Hindlimb muscle (tissue), 1 donor: ENCODE measurements at regions not wholly inside any gene's neighbourhood (a gene's known extent, or its start where the extent isn't known, plus 50 kb on each side); places are given as distances from the start of the nearest gene placed in this dataset.
"Not testable (repeated sequence)": the region's sequence is repeated elsewhere in the genome, so short reads cannot be mapped to it uniquely, and the experiment has no call there.

Experiments used
- DNase-seq: peaks from one replicate; pipeline ENCODE4 v3.0.0-alpha.2; 2013

GRCh38 chr17:21517538-21518293 is 141.6 kb downstream of the KCNJ12 start:
- DNase-seq = no peak

DNA sequence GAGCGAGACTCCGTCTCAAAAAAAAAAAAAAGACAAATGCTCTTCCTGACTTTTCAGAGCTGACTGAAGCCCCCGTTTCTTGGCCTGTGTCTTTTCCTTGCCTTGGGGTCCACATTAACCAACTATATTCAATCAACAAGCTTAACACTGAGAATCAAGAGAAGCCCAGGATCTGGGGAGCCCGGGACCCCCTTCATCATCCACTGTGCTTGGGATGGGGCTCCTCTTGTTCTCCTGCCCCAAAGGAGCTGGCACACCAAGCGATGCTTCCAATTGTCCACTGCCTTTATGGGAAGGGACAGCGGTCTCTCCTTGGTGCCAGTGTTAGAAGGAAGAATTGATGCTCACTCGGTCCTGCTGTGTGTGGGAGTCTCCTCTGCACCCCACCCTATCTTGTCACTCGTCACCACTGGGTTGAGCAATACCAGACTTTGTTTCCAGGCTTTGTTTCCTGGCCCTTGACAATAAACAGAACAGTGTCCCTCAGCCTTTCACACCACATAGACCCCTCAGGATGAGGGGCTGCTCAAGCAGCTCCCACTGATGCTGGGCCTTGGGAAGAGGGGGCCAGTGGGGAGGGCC is 146.7 kb downstream of the KCNJ12 start:
- no peak for DNase-seq

DNA sequence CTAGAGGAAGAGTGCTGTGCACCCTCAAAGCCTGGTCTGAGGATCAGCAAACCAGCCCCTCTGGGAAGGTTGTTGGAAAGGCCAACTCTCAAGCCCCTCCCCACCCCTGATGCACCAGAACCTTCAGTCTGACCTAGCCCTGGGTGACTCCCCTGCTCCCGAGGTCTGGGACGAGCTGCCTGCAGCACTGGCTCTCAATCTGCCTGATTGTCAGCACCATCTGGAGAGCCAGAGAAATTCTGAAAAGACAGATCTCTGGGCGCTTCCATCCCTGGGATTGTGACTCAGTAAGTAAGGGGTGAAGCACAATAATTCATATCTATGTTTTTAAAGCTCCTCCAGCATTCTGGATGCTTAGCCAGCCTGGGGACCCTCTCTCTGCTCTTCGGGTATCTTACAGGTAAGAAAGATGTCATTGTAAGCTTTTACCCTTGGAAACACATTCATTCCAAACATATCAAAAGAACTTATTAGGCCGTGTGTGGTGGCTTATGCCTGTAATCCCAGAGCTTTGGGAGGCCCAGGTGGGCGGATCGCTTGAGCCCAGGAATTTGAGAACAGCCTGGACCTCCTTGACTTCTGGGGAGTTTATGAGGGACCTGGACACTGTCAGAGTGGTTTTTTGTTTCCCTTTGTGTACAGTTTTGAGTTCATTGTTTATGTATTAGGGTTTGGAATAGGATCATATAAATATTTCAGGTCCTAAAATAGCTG is 147.5 kb downstream of the KCNJ12 start:
- DNase-seq = no peak

DNA sequence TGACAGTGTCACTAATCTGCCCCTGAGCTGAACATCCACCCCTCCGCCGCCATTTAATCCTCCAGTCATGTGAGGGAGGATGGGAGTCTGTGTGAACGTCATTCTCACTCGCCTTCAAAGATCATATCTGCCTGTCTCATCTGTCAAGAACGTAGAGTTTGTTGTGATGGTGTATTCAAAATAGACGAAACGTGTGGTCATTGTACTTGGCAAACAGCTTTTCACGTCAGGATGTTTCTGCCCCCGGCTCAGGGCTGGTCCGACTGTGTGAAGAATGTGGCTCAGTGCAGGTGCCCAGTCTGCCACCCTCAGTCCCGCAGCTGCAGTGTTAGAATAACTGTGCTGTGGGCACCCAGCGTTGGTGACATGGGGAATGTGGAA is 148.0 kb downstream of the KCNJ12 start:
- DNase-seq = no peak

DNA sequence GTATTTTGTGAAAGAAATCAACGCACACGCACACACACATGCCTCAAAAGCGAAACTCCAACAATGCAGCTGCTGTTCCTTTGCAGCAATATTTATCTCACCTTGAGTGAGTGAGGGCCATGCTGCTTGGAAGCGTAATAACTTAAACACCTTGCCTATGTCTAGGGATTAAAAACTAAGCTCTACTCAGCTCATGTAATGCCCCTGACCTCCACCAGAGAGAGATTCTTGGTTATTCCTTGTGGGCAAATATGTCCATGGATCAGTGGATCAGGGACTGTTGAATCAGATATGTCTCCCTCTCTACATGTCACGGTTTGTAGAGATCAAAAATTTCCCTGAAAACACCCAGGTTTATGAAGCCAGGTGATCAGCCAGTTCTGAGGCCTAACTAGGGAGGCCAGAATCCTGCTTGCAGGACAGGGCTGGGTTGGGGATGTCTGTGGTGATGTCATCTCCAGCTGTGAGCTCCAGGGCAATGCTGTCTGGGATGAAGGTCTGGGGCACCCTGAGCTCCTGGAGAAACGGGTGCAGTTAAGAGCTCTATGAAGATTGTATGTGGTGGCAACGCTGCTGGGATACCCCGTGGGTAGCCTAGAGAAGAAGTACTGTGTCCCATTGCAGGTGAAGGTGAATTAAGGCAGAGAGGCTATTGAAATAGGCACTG is 149.4 kb downstream of the KCNJ12 start:
- no peak for DNase-seq

GRCh38 chr17:21528031-21528695 is 152.0 kb downstream of the KCNJ12 start:
- no peak for DNase-seq

DNA sequence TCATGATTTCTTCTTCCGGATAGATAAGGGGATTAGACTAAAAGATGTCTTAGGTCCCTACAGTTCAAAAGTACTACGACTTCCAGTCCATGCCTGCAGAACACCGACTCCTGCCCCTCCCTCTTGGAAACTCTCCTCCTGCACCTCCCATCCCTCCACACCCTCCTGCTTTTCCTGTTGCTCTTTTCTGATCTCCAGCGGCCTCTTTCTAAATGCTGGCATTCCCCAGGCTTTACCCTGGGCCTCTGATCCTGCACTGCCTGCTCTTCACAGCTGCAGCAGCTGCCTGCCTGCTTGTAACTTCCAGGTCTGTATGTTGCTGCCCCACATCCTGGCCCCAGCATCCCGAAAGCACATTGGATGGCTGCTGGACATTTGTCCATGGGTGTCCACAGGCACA is 154.2 kb downstream of the KCNJ12 start:
- DNase-seq = no peak

DNA sequence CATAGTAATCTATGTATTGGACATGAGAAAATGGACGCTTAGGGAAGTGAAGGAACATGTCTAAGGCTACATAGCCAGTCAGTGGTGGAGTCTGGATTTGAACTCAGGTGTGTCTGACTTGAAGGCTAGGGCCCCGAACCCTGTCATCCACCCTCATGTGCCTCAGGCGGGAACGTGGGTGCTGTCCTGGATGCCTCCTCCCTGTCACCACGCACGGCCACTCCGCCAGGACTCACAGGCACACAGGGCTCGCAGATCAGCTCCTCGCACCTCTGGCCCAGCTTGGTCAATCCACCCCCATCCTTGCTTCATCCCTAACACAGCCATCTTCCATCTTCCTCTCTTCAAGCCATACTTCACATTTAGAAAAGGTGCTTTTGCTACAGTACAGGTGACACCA is 154.7 kb downstream of the KCNJ12 start:
- DNase-seq = no peak

- DNase-seq = no peak
Observed at GRCh38 chr17:21532763-21533385, 156.7 kb downstream of the KCNJ12 start.

DNA sequence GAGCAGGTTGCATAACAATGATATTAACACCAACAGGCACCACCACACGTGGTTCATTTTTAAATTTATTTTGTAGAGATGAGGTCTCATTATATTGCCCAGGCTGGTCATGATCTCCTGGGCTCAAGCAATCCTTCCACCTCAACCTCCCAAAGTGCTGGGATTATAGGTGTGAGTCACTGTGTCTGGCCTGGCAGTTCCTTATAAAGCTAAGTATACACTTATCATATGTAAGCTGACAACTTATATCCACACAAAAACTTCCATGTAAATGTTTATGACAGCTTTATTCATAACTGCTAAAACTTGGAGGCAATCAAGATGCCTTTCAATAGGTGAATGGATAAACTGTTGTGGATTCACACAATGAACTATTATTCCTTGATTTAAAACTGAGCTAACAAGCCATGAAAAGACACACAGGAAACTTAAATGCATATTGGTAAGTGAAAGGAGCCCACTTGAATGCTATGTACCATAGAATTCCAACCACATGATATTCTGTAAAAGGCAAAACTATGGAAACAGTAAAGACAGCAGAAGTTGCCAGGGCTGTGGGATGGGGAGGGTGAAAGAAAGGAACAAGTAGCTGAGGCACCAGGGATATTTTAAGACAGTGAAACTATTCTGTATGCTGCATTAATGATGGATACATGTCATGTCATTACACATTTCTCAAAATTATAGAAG is 156.5 kb upstream of the KCNJ18 start:
- DNase-seq = no peak

DNA sequence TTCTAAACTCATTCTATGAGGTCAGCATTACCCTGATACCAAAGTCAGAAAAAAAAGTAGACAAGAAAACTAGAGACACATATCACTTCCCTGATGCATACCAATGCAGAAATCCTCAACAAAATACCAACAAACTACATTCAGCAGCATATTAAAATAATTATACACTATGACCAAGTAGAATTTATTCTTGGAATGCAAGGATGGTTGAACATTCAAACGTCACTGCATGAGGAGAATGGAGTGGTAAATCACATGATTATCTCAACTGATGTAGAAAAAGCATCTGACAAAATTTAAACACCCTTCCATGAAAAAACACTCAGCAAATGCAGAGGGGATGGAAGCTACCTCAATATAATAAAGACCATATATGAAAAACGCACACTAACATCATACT is 155.0 kb upstream of the KCNJ18 start:
- no peak for DNase-seq

DNA sequence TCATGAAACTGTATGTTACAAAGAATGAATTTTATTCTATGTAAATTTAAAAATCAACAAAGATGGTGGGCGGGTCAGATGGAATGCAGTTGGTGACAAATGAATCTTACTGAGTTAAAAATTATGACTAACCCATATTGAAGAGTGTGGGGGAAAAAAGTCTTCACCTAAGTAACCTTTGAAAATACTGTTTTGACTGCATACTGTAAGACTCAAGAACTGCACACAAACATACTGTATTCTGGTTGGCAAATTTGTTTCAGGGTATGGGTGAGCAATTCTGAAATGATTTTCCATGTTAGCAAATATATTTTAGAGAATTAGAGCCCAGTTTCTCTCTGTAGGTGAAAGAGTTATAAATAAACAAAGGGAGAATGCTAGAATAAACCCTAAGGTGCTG is 153.7 kb upstream of the KCNJ18 start:
- no peak for DNase-seq

GRCh38 chr17:21539146-21539545 is 153.2 kb upstream of the KCNJ18 start:
- no peak for DNase-seq

- DNase-seq = no peak
Observed at GRCh38 chr17:21540502-21540901, 151.8 kb upstream of the KCNJ18 start.

DNA sequence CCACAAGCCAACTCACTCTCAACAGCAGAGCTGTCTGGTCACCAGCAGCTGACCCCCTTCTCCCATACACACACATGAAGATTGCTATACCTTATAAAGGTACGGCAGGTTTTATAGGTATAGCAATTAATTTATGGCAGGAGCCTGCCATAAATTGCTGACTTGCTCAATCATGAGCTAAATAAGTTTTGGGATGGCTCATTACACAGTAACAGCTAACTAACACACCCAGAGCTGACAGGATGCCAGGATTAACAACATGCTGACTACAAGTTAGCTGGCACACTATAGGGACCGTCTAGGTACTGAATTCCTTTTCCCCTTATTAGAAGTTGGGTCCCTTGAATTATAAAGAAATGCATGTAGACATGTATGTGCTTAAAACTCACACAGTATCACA is 150.3 kb upstream of the KCNJ18 start:
- no peak for DNase-seq

- DNase-seq = no peak
Observed at GRCh38 chr17:21542991-21543390, 149.3 kb upstream of the KCNJ18 start.

DNA sequence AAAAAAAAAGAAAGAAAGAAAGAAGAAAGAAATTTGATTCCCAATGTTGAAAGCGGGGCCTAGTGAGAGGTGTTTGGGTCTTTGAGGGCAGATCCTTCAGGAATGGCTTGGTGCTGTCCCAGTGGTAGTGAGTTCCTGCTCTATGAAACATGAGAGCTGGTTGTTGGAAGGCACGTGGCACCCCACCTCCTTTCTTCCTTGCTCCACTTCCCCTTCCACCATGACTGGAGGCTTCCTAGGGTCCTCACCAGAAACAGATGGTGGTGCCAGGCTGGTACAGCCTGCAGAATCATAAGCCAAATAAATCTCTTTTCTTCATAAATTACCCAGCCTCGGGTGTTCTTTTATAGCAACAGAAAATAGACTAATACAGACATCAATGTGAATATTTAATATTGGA is 147.3 kb upstream of the KCNJ18 start:
- no peak for DNase-seq

DNA sequence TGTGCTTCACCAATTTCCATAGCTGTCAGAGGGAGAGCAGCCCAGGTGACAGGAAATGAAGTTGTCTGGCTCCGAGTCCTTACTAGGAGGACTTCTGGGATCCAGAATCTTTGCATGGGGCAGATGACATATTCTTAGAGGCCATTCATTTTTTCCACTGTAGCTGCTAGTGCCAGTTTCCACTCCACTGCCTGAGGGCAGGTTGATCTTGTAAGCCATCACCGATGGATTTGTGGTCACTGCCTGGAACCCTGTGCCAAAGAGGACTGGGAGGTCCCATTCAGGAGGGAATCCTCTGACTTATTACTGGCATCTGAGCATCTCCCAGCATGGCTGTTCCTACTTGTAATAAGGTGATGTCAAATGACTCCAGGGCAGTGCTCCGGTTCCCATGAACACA is 144.1 kb upstream of the KCNJ18 start:
- no peak for DNase-seq

DNA sequence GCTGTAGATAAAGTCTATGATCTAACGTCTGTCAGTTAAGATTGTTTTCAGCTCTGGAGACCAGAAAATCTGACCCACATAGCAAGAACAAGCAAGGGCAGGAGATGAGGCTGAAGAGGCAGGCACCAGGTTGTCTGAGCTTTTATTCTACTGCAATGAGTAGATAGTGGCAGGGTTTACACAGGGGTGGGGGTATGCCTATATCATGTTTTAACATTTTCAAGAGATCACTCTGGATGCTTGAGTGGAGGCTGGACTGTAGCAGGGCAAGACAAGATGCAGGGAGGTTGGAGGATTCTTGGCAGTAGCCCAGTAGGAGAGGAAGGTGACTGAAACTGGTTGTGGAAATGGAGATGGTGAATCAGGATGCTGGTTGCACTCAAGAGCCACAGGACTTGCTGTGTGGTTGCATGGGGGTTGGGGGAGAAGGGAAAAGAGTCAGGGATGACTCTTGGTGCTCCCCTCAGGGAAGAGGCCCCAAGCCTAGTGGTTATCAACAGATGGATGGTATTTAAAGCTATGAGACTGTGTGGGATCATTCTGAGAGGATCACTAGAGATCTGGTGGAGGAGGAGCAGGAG is 143.1 kb upstream of the KCNJ18 start:
- DNase-seq = no peak

DNA sequence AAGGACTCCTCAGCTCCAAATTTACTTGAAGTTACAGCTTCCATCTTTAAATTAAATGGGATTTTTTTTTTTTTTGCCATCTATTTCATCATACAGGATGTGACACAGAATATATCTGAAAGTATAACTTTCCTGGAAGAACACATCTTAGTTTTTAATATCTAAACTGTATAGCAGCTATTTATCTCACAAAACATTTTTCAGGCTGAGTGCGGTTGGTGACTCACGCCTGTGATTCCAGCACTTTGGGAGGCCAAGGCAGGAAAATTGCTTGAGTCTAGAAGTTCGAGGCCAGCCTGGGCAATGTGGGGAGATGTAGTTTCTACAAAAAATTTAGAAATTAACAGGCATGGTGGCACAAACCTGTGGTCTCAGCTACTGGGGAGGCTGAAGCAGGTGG is 142.3 kb upstream of the KCNJ18 start:
- not testable (repeated sequence) for DNase-seq
